NCI-H2081 (cell line): ENCODE measurements at regions not wholly inside any gene's neighbourhood (a gene's known extent, or its start where the extent isn't known, plus 50 kb on each side); places are given as distances from the start of the nearest gene placed in this dataset.
A peak's percentile ranks its signal among the peaks of the same experiment; 100 is the strongest.

ENCODE experiments used
- DNase-seq, 2 experiments: peaks; one replicate each; lab custom pipeline; 2025; lab: John Stamatoyannopoulos, UW

DNA sequence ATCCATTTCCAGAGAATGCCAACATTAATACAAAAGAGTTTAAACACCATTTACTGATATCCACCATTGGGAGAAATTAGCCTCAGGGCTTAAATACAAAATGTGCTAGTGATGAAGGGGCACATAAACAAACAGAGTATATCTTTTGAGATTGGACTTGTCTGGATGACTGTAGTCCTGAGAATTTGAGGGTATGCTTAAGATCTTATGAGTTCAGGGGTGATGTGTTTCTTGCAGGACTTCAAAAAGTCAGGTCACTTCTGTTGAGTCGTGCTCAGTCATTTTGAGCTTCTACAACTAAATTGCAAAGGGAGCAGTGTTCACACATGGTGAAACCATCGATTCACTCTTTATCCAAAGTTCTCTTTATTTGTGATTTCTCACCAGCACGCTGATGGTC lies 425.7 kb downstream of the ATP23 start:
- DNase-seq = no peak

DNA sequence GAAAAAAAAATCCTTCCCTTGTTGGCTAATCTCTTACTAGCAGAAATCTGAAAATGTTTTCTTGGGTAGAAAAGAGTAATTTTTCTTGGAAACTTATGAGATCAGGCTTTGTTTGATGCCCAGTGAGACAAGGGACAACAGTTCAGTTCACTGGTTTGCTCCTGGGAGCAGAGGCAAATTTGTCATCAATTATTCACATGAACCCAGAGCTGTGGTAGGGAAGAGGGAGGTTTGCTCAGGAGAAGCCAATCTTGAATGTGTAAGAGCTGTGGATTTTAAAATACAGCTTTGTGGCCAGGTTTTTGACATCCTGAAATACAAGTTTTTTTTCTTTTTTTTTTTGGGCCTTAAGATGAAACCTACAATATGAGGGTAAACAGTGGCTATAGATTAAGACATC lies 426.6 kb downstream of the ATP23 start:
- DNase-seq = no peak

DNA sequence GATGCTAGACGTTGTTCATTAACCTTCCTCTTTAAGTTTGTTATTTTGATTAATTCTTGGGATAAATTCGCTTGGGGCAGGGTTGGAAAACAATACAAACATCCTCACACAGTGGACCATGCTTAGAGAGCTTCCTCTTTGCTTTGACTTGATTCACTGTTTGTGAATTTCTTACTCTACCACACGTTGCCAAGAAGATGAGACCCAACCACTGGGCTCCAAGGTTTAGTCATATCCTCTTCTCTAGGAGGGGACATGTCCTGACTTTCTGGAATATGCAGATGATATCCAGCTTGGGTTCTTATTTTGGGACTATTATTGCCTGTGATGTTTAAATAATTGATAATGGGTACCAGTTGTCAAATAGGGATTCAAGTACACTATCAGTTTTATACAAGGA lies 428.2 kb downstream of the ATP23 start:
- no peak for DNase-seq

DNA sequence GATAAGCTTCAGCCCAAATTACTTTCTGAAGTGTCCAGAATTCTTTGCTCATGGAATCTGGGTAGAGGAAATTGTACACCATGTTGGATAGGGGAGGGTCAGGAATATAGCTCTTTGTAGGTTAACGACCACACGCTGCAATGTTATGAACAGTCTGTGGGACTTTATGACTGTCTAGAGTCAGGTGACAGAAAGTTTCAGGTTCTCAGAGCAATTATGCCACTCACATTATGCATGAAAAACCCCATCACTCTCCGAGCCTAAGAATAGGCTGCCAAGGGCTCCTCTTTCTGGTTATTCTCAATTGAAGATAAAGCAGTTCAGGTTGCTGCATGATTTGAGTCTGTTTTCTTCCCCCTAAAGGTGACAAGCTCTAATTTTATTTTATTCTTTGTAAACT lies 430.9 kb downstream of the ATP23 start:
- no peak for DNase-seq

- no peak for DNase-seq
Observed at GRCh38 chr12:58378028-58378427, 436.7 kb downstream of the ATP23 start.

GRCh38 chr12:58381546-58381945 lies 440.2 kb downstream of the ATP23 start:
- no peak for DNase-seq

- DNase-seq = no peak
Observed at GRCh38 chr12:58384196-58384595, 442.8 kb downstream of the ATP23 start.

- no peak for DNase-seq
Observed at GRCh38 chr12:58386136-58386535, 444.8 kb downstream of the ATP23 start.

- DNase-seq = no peak
Observed at GRCh38 chr12:58387199-58387598, 445.8 kb downstream of the ATP23 start.

DNA sequence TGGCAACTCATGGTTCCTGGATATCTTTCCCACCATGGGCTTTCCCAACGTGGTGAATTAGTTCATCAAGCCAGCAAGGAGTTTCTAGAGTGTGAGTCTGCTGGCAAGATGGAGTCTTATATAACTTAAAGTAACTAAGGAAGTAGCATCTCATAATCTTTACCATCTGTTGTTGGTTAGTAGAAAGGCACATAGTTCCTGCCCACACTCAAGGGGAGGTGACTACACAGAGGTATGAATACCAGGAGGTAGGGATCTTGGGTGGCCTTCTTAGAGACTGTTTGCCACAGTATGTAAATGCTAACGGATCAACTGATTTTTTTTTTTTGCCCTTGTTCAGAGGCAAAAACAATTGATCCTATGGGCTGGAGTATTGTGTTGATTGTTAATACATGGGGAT lies 446.9 kb downstream of the ATP23 start:
- no peak for DNase-seq

DNA sequence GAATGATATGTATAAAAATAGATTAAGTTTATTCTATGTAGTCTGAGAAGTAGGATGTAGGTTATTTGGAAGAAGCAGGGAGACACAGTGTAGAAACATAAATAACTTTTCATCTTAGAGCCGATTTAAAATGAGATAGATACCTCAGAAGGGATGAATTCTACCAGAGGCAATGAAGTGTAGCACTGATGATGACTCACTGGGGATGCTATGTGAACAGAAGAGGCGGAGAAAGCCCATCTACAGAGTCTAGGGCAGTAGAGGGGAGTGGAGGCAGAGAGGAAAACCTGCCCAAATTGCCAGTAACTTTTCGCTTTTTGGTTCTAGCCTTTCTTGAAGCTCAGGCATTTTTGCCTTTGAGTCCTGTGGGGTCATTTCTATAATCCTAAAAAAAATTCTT lies 451.8 kb downstream of the ATP23 start:
- DNase-seq = no peak

DNA sequence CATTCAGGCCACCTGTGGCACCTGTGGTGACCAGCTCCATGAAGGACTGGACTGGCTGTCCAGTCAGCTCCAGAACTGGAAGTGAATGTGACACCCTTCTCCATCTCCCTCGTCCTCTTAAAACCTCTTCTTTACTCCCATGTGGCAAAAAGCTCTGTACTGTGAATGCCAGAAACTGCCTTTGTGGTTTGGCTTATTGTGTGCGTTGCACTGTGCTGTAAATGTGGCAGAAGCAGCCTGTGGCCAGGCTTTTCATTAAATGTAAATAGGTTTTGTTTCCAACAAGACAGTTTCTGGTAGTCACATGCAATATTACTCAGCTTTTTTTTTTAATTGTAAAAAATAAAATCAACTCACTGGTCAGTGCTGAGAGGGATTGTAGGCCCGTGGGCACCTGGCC lies 453.7 kb downstream of the ATP23 start:
- DNase-seq = no peak

GRCh38 chr12:58395470-58395869 lies 454.1 kb downstream of the ATP23 start:
- no peak for DNase-seq

- DNase-seq = no peak
Observed at GRCh38 chr12:58396239-58396638, 454.9 kb downstream of the ATP23 start.

- no peak for DNase-seq
Observed at GRCh38 chr12:58405363-58405762, 464.0 kb downstream of the ATP23 start.

DNA sequence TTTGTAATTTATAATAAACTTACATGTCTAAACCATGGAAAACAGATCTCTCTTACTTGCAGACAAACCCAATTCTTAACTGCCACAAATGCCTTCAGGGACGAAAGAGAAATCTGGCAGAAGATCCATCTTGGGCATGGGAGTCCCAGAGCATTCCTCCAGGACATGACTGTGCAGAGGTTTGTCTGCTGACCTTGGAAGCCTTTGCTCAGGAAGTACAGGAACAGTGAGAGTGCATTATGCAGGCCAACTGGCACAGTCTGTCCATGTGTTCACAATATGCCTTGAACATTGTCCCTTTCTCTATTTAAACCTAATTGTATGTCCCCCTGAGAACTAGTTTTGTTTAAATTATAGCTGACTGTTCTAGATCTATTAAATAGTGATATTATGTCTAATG lies 467.1 kb downstream of the ATP23 start:
- no peak for DNase-seq

GRCh38 chr12:58412461-58413060 lies 471.2 kb downstream of the ATP23 start:
- DNase-seq = no peak

- no peak for DNase-seq
Observed at GRCh38 chr12:58413794-58414193, 472.4 kb downstream of the ATP23 start.

DNA sequence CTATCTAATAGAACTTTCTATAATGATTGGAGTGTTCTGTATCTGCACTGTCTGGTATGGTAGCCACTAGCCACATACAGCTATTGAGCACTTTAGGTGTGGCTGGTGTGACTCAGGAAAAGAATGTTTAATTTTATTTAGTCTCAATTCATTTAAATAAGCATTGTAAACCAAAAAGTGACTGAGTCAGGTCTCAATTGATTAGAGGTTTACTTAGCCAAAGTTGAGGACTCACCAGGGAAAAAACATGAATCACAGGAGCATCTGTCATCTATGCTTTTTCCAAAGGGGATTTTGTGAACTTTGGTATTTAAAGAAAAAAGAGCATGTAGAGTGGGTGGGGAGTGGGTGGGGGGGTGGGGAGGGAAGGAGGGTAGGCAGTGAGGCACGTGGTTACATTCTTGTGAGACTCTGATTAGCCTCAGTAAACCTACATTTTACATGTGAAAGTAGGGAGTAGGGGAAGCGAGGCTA lies 473.1 kb downstream of the ATP23 start:
- no peak for DNase-seq

DNA sequence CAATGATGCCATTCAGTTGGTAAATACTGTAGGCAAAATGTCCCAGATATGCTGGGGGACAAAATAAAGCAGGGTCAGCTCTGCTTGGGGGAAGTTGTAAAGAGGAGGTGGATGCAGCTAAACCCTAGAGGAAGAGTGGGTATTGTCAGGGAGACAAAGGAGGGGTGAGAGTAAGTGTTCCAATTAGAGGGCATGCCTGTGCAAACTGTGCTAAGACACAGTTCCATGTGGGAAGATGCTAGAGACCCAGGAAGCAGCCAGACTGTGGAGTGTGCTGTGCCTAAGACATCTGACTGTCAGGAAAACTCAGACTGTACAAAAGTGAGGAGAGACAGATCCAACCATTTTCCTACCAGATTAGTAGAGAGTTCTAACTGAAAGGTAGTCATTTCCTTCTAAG lies 474.3 kb downstream of the ATP23 start:
- no peak for DNase-seq

GRCh38 chr12:58416236-58416635 lies 474.9 kb downstream of the ATP23 start:
- DNase-seq = peak in 1 of 2 experiments; percentile 19

- peak in 1 of 2 experiments; percentile 11 for DNase-seq
Observed at GRCh38 chr12:58419196-58419760, 477.9 kb downstream of the ATP23 start.

- DNase-seq = peak in 1 of 2 experiments; percentile 41
Observed at GRCh38 chr12:58419905-58420304, 478.5 kb downstream of the ATP23 start.

- no peak for DNase-seq
Observed at GRCh38 chr12:58420503-58420902, 479.1 kb downstream of the ATP23 start.
